Astrocyte of the cerebellum (primary cell): ENCODE measurements at regions not wholly inside any gene's neighbourhood (a gene's known extent, or its start where the extent isn't known, plus 50 kb on each side); places are given as distances from the start of the nearest gene placed in this dataset.

Source experiments
- DNase-seq: peaks from one replicate; pipeline ENCODE4 v3.0.0-alpha.2; 2011; ENCODE audit warnings: low read depth
- H3K4me3 ChIP-seq: 2 replicates; pipeline ENCODE4 v1.5.1; 2011; ENCODE audit warnings: mild to moderate bottlenecking, low read depth, low read length, moderate library complexity
- CTCF ChIP-seq: IDR thresholded peaks from 2 replicates; pipeline ENCODE4 v1.5.1; 2012; ENCODE audit warnings: low read length, low read depth, moderate library complexity, mild to moderate bottlenecking; ENCODE audit errors: missing control alignments
- in situ Hi-C: cut with HindIII; loops from 2 replicates; pipeline ENCODE4 v1.10.0; 2017; ENCODE audit warnings: low sequenced_read_pairs

- in situ Hi-C loops = loop anchor here (10.0 to 25.0 kb wide), 2 partner anchors 299 to 1273 kb away; partner anchors contain the start of gene ID2
- H3K4me3 ChIP-seq = no peak overlapping the region
- no peak for DNase-seq
- no peak for TF ChIP-seq CTCF
Observed at GRCh38 chr2:7411691-7412090, 494.5 kb downstream of the RNF144A start.

GRCh38 chr2:7417845-7418742 lies 500.9 kb downstream of the RNF144A start:
- no peak for DNase-seq
- TF ChIP-seq CTCF = no peak
- in situ Hi-C loops = loop anchor here (5.0 to 25.0 kb wide), 3 partner anchors 61 to 1267 kb away; partner anchors contain the start of gene ID2
- no peak overlapping the region for H3K4me3 ChIP-seq

GRCh38 chr2:7419186-7419585 lies 502.0 kb downstream of the RNF144A start:
- DNase-seq = no peak
- no peak for TF ChIP-seq CTCF
- in situ Hi-C loops = loop anchor here (5.0 to 25.0 kb wide), 3 partner anchors 62 to 1266 kb away; partner anchors contain the start of gene ID2
- no peak overlapping the region for H3K4me3 ChIP-seq

GRCh38 chr2:7419814-7420311 lies 502.7 kb downstream of the RNF144A start:
- in situ Hi-C loops = loop anchor here (5.0 to 25.0 kb wide), 3 partner anchors 63 to 1265 kb away; partner anchors contain the start of gene ID2
- no peak overlapping the region for H3K4me3 ChIP-seq
- no peak for DNase-seq
- no peak for TF ChIP-seq CTCF

GRCh38 chr2:7420530-7420929 lies 503.3 kb downstream of the RNF144A start:
- no peak for DNase-seq
- in situ Hi-C loops = loop anchor here (25.0 kb wide), 1 partner anchor 308 kb away; no protein-coding TSS in a partner anchor
- no peak for TF ChIP-seq CTCF
- no peak overlapping the region for H3K4me3 ChIP-seq

- H3K4me3 ChIP-seq = no peak overlapping the region
- DNase-seq = no peak
- no peak for TF ChIP-seq CTCF
- in situ Hi-C loops = loop anchor here (25.0 kb wide), 1 partner anchor 312 kb away; no protein-coding TSS in a partner anchor
Observed at GRCh38 chr2:7424481-7424880, 507.3 kb downstream of the RNF144A start.
